ENCODE measurements at regions not wholly inside any gene's neighbourhood (a gene's known extent, or its start where the extent isn't known, plus 50 kb on each side); places are given as distances from the start of the nearest gene placed in this dataset.

- no peak for TF ChIP-seq ELF1 (IDR thresholded peaks at IDR 0.05)
- TF ChIP-seq, protein P1, sequence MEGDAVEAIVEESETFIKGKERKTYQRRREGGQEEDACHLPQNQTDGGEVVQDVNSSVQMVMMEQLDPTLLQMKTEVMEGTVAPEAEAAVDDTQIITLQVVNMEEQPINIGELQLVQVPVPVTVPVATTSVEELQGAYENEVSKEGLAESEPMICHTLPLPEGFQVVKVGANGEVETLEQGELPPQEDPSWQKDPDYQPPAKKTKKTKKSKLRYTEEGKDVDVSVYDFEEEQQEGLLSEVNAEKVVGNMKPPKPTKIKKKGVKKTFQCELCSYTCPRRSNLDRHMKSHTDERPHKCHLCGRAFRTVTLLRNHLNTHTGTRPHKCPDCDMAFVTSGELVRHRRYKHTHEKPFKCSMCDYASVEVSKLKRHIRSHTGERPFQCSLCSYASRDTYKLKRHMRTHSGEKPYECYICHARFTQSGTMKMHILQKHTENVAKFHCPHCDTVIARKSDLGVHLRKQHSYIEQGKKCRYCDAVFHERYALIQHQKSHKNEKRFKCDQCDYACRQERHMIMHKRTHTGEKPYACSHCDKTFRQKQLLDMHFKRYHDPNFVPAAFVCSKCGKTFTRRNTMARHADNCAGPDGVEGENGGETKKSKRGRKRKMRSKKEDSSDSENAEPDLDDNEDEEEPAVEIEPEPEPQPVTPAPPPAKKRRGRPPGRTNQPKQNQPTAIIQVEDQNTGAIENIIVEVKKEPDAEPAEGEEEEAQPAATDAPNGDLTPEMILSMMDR (IDR thresholded peaks at IDR 0.05): peak; percentile 93
- TF ChIP-seq GATA2 (CRISPR knock-in tag; IDR thresholded peaks at IDR 0.05): no peak
- no peak for TF ChIP-seq MEF2A (IDR thresholded peaks at IDR 0.05; ENCODE audit: borderline replicate concordance, low read depth)
- TF ChIP-seq RCOR1 (IDR thresholded peaks at IDR 0.05; ENCODE audit: low read length): no peak
- no peak for TF ChIP-seq FOXJ3 (CRISPR knock-in tag; IDR thresholded peaks at IDR 0.05)
- TF ChIP-seq RFX5 (IDR thresholded peaks at IDR 0.05; ENCODE audit: low read length): no peak
- peak; percentile 85 for TF ChIP-seq SMC3 (IDR thresholded peaks at IDR 0.05; ENCODE audit: low read depth, low read length)
Measured at GRCh38 chr1:114282751-114283403, 129.2 kb upstream of the SYT6 start.
